ENCODE measurements at regions not wholly inside any gene's neighbourhood (a gene's known extent, or its start where the extent isn't known, plus 50 kb on each side); places are given as distances from the start of the nearest gene placed in this dataset.

DNA sequence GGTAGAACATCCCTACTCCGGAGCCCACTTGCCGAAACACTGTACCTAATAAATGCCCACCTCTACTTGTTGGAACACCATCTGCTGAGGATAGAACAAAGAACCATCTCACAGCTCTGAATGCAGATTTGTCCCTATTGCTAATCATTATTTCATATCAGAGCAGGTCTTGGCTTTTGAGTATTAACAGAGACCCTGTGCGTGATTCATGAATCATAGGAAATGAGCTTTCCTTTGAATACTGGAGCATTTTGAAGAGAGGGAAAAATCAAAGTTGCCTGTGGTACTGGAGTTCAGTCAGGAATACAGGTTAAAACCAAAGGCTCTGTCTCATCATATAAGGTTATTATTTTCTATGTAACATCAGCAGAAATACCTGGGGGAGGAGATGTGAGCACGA, 1132.3 kb downstream of the XPNPEP1 start:
- Histone ChIP-seq H3K4me1 (no peaks in the 10 kb centered on the region), H3K4me3 (no peak overlapping the region), H3K9me3 (peaks cover 0 to 14% (median 2%) of the 10 kb centered on the region in 8 donors), H3K27ac (no peak overlapping the region), H3K36me3 (no peaks in the 10 kb centered on the region), H3K27me3 (replicated peaks in 1 of 7) (no peaks in the 10 kb centered on the region)
- 81 to 95% (median 90%) methylated on average over 4 of the region's 4 CpGs for WGBS, 5 donors
- DNase-seq = no peak
- intact Hi-C loops (cut with DNase I; ENCODE audit: low total_unique reads) = no loop called here
- TF ChIP-seq, protein P1, sequence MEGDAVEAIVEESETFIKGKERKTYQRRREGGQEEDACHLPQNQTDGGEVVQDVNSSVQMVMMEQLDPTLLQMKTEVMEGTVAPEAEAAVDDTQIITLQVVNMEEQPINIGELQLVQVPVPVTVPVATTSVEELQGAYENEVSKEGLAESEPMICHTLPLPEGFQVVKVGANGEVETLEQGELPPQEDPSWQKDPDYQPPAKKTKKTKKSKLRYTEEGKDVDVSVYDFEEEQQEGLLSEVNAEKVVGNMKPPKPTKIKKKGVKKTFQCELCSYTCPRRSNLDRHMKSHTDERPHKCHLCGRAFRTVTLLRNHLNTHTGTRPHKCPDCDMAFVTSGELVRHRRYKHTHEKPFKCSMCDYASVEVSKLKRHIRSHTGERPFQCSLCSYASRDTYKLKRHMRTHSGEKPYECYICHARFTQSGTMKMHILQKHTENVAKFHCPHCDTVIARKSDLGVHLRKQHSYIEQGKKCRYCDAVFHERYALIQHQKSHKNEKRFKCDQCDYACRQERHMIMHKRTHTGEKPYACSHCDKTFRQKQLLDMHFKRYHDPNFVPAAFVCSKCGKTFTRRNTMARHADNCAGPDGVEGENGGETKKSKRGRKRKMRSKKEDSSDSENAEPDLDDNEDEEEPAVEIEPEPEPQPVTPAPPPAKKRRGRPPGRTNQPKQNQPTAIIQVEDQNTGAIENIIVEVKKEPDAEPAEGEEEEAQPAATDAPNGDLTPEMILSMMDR (IDR thresholded peaks at IDR 0.05 in 8 of 11, conservative IDR thresholded peaks at IDR 0.05 in 3 of 11) = no peak
- TF ChIP-seq POLR2AphosphoS5 (IDR thresholded peaks at IDR 0.05) (no peak), POLR2A (IDR thresholded peaks at IDR 0.05) (no peak)

DNA sequence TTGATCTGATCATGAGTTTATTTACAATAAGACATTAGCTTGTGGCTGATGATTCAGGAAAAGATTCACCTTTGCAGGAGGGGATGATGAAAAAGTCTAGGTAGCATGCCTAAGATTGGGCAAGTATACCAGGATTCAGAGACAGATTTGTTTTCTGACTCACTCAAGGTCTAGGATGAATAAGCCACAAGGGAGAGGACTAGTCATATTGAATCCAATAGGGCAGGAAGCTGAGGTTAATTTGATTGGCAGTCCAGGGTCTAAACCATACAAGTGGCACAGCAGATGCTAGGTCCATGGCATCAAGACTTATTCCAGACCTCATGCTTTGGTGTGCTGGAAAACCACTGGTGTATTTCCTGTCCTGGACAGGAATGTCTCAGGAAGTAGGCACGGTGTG, 1133.4 kb downstream of the XPNPEP1 start:
- no peak for TF ChIP-seq POLR2A (IDR thresholded peaks at IDR 0.05)
- TF ChIP-seq, protein P1 (IDR thresholded peaks at IDR 0.05 in 8 of 11, conservative IDR thresholded peaks at IDR 0.05 in 3 of 11) = no peak
- no peak for TF ChIP-seq POLR2AphosphoS5 (IDR thresholded peaks at IDR 0.05)
- intact Hi-C loops (cut with DNase I; ENCODE audit: low total_unique reads) = no loop called here
- H3K4me1 ChIP-seq = no peaks in the 10 kb centered on the region
- H3K36me3 ChIP-seq = no peaks in the 10 kb centered on the region
- WGBS, 5 donors = 13 to 42% (median 30%) methylated on average over 1 of the region's 1 CpG
- no peak overlapping the region for H3K4me3 ChIP-seq
- H3K9me3 ChIP-seq = peaks cover 0 to 25% (median 7%) of the 10 kb centered on the region in 8 donors
- no peak for DNase-seq
- H3K27ac ChIP-seq = no peak overlapping the region
- H3K27me3 ChIP-seq (replicated peaks in 1 of 7) = no peaks in the 10 kb centered on the region

DNA sequence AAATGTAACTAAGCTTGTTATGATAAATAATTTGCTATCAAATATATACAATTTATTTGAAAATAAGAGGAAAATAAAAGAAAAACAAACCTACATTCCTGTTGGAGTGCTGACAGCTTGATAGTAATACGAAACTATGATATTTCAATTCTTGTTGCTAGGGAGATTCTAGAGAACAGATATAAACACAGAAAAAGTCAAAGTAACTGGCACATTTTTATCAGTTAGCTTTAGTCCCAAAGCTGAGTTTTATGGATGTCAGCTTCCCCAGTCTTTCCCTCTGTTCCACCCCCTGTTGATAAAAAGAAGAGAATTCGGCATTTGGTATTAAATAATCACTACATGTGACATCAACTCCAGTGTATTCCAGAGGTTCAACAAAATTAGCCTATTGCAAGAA, 1134.0 kb downstream of the XPNPEP1 start:
- intact Hi-C loops (cut with DNase I; ENCODE audit: low total_unique reads) = no loop called here
- no peaks in the 10 kb centered on the region for H3K27me3 ChIP-seq (replicated peaks in 1 of 7)
- TF ChIP-seq, protein P1 (IDR thresholded peaks at IDR 0.05 in 8 of 11, conservative IDR thresholded peaks at IDR 0.05 in 3 of 11) = no peak
- no peak for TF ChIP-seq POLR2A (IDR thresholded peaks at IDR 0.05)
- no peak for TF ChIP-seq POLR2AphosphoS5 (IDR thresholded peaks at IDR 0.05)

DNA sequence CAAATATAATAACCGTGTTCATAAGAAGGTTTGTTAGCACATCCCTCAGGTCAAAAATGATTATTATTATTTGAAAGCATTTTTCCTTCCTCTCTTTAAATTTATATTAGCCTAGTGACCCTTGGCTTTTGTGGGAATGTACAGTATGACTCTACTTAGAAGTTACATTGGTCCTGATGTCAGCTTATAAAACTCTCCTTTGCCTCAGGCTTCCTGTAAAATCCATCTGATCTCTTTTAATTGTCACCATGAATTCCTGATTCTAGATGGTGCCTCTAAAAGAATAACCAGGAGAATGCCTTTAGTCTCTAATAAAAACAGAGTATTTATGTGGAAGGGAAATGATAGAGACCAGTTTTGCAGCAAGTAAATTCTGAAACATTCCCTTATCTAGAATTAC, 1134.4 kb downstream of the XPNPEP1 start:
- no peak for DNase-seq
- Histone ChIP-seq H3K4me3 (no peak overlapping the region), H3K9me3 (peaks cover 0 to 35% (median 17%) of the 10 kb centered on the region in 8 donors), H3K4me1 (no peaks in the 10 kb centered on the region), H3K27ac (no peak overlapping the region), H3K27me3 (replicated peaks in 1 of 7) (no peaks in the 10 kb centered on the region), H3K36me3 (no peaks in the 10 kb centered on the region)
- TF ChIP-seq POLR2A (IDR thresholded peaks at IDR 0.05) (no peak), POLR2AphosphoS5 (IDR thresholded peaks at IDR 0.05) (no peak)
- TF ChIP-seq, protein P1 (IDR thresholded peaks at IDR 0.05 in 8 of 11, conservative IDR thresholded peaks at IDR 0.05 in 3 of 11) = no peak
- intact Hi-C loops (cut with DNase I; ENCODE audit: low total_unique reads) = no loop called here
- 79 to 89% (median 82%) methylated on average over 1 of the region's 1 CpG for WGBS, 5 donors

More for the DNA sequence above, 1134.0 kb downstream of the XPNPEP1 start:
- no peak for DNase-seq
- 66 to 83% (median 76%) methylated on average over 2 of the region's 2 CpGs for WGBS, 5 donors
- Histone ChIP-seq H3K27ac (no peak overlapping the region), H3K9me3 (peaks cover 0 to 31% (median 13%) of the 10 kb centered on the region in 8 donors), H3K4me3 (no peak overlapping the region), H3K36me3 (no peaks in the 10 kb centered on the region), H3K4me1 (no peaks in the 10 kb centered on the region)

All from spleen (tissue), 11 donors.